ENCODE measurements at regions not wholly inside any gene's neighbourhood (a gene's known extent, or its start where the extent isn't known, plus 50 kb on each side); places are given as distances from the start of the nearest gene placed in this dataset.
"Not testable (repeated sequence)": the region's sequence is repeated elsewhere in the genome, so short reads cannot be mapped to it uniquely, and the experiment has no call there.

- Mint-ChIP-seq H3K36me3 (no peaks in the 10 kb centered on the region), H3K4me1 (ENCODE audit: unreplicated experiment) (peaks cover 7% of the 10 kb centered on the region), H3K27ac (no peak overlapping the region), H3K9me3 (no peaks in the 10 kb centered on the region), H3K27me3 (peaks cover 3% of the 10 kb centered on the region), H3K4me3 (peak overlapping the region; percentile 14)
- no peak for TF ChIP-seq CTCF (conservative IDR thresholded peaks at IDR 0.05)
- DNase-seq (ENCODE audit: extremely low spot score, unreplicated experiment), result no peak
Observed at GRCh38 chr1:9459816-9460407, 79.4 kb upstream of the SLC25A33 start.

DNA sequence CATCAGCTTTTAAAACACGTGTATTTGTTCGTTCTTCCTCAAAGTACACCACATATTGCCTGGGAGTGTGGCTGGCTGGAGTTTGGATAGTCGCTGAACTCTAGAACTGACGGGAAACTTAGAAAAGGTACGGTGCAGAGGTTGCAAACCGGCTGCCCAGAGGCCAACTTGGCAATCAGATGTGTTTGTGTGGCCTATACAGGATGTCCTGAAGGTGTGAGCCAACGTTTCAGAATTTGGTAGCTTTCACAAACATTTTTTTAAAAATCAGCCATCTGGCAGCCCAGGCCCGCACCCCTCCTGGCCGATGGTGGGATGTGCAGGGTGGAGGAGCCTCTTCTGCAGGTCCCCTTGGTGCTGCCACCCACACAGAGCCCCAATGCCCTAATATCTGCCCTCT, 73.6 kb upstream of the SLC25A33 start:
- H3K27ac Mint-ChIP-seq, result no peak overlapping the region
- H3K36me3 Mint-ChIP-seq, result no peaks in the 10 kb centered on the region
- H3K9me3 Mint-ChIP-seq, result no peaks in the 10 kb centered on the region
- peaks cover 10% of the 10 kb centered on the region for H3K4me1 Mint-ChIP-seq (ENCODE audit: unreplicated experiment)
- H3K4me3 Mint-ChIP-seq, result no peak overlapping the region
- H3K27me3 Mint-ChIP-seq, result peaks cover 6% of the 10 kb centered on the region
- no peak for DNase-seq (ENCODE audit: extremely low spot score, unreplicated experiment)
- no peak for TF ChIP-seq CTCF (conservative IDR thresholded peaks at IDR 0.05)

DNA sequence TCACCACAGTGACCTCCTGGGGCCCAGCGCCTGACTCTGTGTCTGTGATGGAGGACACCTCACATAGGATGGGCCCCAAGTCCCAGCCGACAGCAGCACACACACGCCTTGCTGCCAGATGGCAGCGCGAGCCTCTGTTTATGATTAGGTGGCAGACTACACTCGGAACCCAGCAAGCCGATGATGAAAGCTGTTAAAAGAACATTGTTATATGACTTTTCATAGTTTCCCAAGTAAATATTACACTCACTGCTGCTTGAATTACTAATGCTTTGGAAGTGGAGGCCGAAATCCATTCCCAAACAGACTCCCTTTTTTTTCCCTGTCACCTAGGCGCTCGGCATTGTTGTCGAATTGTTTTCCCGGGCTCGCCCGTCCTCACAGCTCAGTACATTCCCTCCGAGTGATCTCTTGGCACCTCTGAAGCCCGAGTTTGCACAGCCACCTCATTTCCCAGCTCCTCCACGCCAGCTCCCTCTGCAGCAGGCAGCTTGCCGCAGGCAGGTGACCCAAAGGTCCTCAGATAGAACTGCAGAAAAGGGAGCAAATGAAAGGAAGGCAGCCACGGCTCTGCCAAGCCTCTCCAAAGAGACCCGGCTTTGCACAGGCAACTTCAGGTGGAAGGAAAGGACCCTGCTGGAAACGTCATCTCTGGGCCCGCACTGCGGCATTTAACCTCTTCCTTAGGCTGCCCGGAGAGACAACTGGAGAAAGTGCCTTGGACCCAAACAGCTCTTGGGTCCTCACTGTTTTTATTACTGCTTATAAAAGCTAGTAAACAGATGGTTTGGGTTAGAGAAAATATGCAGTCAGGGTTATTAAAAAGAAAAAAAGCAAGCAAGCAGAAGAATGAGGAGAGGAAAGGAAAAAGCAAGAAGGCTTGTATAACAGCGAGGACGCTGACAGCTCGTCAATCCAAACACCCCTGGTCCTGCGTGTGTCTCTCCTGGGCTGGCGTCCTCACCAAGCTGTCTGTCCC, 72.2 kb upstream of the SLC25A33 start:
- no peak for DNase-seq (ENCODE audit: extremely low spot score, unreplicated experiment)
- Mint-ChIP-seq H3K4me1 (ENCODE audit: unreplicated experiment) (peaks cover 10% of the 10 kb centered on the region), H3K27me3 (peaks cover 12% of the 10 kb centered on the region), H3K4me3 (no peak overlapping the region), H3K27ac (no peak overlapping the region), H3K36me3 (no peaks in the 10 kb centered on the region), H3K9me3 (no peaks in the 10 kb centered on the region)
- TF ChIP-seq CTCF (conservative IDR thresholded peaks at IDR 0.05), result no peak

DNA sequence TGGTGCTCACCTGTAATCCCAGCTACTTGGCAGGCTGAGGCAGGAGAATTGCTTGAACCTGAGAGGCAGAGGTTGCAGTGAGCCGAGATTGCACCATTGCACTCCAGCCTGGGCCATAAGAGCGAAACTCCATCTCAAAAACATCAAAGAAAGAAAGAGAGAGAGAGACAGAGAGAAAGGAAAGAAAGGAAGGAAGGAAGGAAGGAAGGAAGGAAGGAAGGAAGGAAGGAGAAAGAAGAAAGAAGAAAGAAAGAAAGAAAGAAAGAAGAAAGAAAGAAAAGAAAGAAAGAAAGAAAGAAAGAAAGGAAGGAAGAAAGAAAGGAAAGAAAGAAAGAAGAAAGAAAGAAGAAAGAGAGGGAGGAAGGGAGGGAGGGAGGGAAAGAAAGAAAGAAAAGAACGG, 69.4 kb upstream of the SLC25A33 start:
- not testable (repeated sequence) for H3K4me3 Mint-ChIP-seq; H3K9me3 Mint-ChIP-seq; DNase-seq (ENCODE audit: extremely low spot score, unreplicated experiment); H3K4me1 Mint-ChIP-seq (ENCODE audit: unreplicated experiment); H3K36me3 Mint-ChIP-seq; H3K27ac Mint-ChIP-seq
- peaks cover 12% of the 10 kb centered on the region for H3K27me3 Mint-ChIP-seq

GRCh38 chr1:9471679-9472078, 67.6 kb upstream of the SLC25A33 start:
- TF ChIP-seq CTCF (conservative IDR thresholded peaks at IDR 0.05), result no peak
- DNase-seq (ENCODE audit: extremely low spot score, unreplicated experiment), result no peak
- no peaks in the 10 kb centered on the region for H3K36me3 Mint-ChIP-seq

GRCh38 chr1:9472386-9473031, 66.8 kb upstream of the SLC25A33 start:
- peaks cover 7% of the 10 kb centered on the region for H3K4me1 Mint-ChIP-seq (ENCODE audit: unreplicated experiment)
- H3K36me3 Mint-ChIP-seq, result no peaks in the 10 kb centered on the region
- no peaks in the 10 kb centered on the region for H3K9me3 Mint-ChIP-seq
- no peak for DNase-seq (ENCODE audit: extremely low spot score, unreplicated experiment)
- TF ChIP-seq CTCF (conservative IDR thresholded peaks at IDR 0.05), result no peak
- H3K27me3 Mint-ChIP-seq, result peaks cover 16% of the 10 kb centered on the region
- no peak overlapping the region for H3K27ac Mint-ChIP-seq
- H3K4me3 Mint-ChIP-seq, result no peak overlapping the region

More at GRCh38 chr1:9471679-9472078, 67.6 kb upstream of the SLC25A33 start:
- H3K27ac Mint-ChIP-seq, result no peak overlapping the region
- H3K4me1 Mint-ChIP-seq (ENCODE audit: unreplicated experiment), result peaks cover 12% of the 10 kb centered on the region
- H3K27me3 Mint-ChIP-seq, result peaks cover 14% of the 10 kb centered on the region
- H3K9me3 Mint-ChIP-seq, result no peaks in the 10 kb centered on the region
- H3K4me3 Mint-ChIP-seq, result no peak overlapping the region

Measured in type B pancreatic cell (in vitro differentiated cells).